ENCODE measurements at regions not wholly inside any gene's neighbourhood (a gene's known extent, or its start where the extent isn't known, plus 50 kb on each side); places are given as distances from the start of the nearest gene placed in this dataset.

GRCh38 chr18:72470391-72470790 is 73.8 kb downstream of the CBLN2 start:
- no peak for DNase-seq (ENCODE audit: low read depth, low spot score)

- DNase-seq (ENCODE audit: low read depth, low spot score), result no peak
These were observed 76.0 kb downstream of the CBLN2 start for GRCh38 chr18:72468021-72468710.

GRCh38 chr18:72460210-72460680 is 83.9 kb downstream of the CBLN2 start:
- no peak for DNase-seq (ENCODE audit: low read depth, low spot score)

- no peak for DNase-seq (ENCODE audit: low read depth, low spot score)
These were observed 85.9 kb downstream of the CBLN2 start for GRCh38 chr18:72458271-72458670.

- no peak for DNase-seq (ENCODE audit: low read depth, low spot score)
These were observed 87.3 kb downstream of the CBLN2 start for GRCh38 chr18:72456802-72457201.

- no peak for DNase-seq (ENCODE audit: low read depth, low spot score)
These were observed 91.8 kb downstream of the CBLN2 start for GRCh38 chr18:72452328-72452727.

GRCh38 chr18:72444798-72445155 is 99.4 kb downstream of the CBLN2 start:
- DNase-seq (ENCODE audit: low read depth, low spot score), result no peak

GRCh38 chr18:72444111-72444797 is 99.9 kb downstream of the CBLN2 start:
- no peak for DNase-seq (ENCODE audit: low read depth, low spot score)

GRCh38 chr18:72436401-72436800 is 107.7 kb downstream of the CBLN2 start:
- DNase-seq (ENCODE audit: low read depth, low spot score), result no peak

- no peak for DNase-seq (ENCODE audit: low read depth, low spot score)
These were observed 110.4 kb downstream of the CBLN2 start for GRCh38 chr18:72433756-72434155.

- DNase-seq (ENCODE audit: low read depth, low spot score), result no peak
These were observed 116.4 kb downstream of the CBLN2 start for GRCh38 chr18:72427721-72428120.

- no peak for DNase-seq (ENCODE audit: low read depth, low spot score)
These were observed 124.2 kb downstream of the CBLN2 start for GRCh38 chr18:72419914-72420313.

- DNase-seq (ENCODE audit: low read depth, low spot score), result no peak
These were observed 131.2 kb downstream of the CBLN2 start for GRCh38 chr18:72412927-72413326.

GRCh38 chr18:72411261-72411660 is 132.9 kb downstream of the CBLN2 start:
- no peak for DNase-seq (ENCODE audit: low read depth, low spot score)

- no peak for DNase-seq (ENCODE audit: low read depth, low spot score)
These were observed 133.7 kb downstream of the CBLN2 start for GRCh38 chr18:72410399-72410798.

GRCh38 chr18:72409903-72410302 is 134.2 kb downstream of the CBLN2 start:
- DNase-seq (ENCODE audit: low read depth, low spot score), result no peak

GRCh38 chr18:72407048-72407447 is 137.1 kb downstream of the CBLN2 start:
- no peak for DNase-seq (ENCODE audit: low read depth, low spot score)

GRCh38 chr18:72391951-72392350 is 152.2 kb downstream of the CBLN2 start:
- no peak for DNase-seq (ENCODE audit: low read depth, low spot score)

GRCh38 chr18:72391427-72391826 is 152.7 kb downstream of the CBLN2 start:
- no peak for DNase-seq (ENCODE audit: low read depth, low spot score)

- no peak for DNase-seq (ENCODE audit: low read depth, low spot score)
These were observed 166.1 kb downstream of the CBLN2 start for GRCh38 chr18:72378016-72378415.

- DNase-seq (ENCODE audit: low read depth, low spot score), result no peak
These were observed 167.9 kb downstream of the CBLN2 start for GRCh38 chr18:72376256-72376655.

- DNase-seq (ENCODE audit: low read depth, low spot score), result no peak
These were observed 168.5 kb downstream of the CBLN2 start for GRCh38 chr18:72375618-72376017.

GRCh38 chr18:72372076-72372475 is 172.1 kb downstream of the CBLN2 start:
- DNase-seq (ENCODE audit: low read depth, low spot score), result no peak

All from activated CD4-positive, CD25-positive, alpha-beta regulatory T cell treated with anti-CD3 and anti-CD28 coated beads, Interleukin-2, amount 50 U/mL, for 16 hours (primary cell).